ENCODE measurements at regions not wholly inside any gene's neighbourhood (a gene's known extent, or its start where the extent isn't known, plus 50 kb on each side); places are given as distances from the start of the nearest gene placed in this dataset.

DNA sequence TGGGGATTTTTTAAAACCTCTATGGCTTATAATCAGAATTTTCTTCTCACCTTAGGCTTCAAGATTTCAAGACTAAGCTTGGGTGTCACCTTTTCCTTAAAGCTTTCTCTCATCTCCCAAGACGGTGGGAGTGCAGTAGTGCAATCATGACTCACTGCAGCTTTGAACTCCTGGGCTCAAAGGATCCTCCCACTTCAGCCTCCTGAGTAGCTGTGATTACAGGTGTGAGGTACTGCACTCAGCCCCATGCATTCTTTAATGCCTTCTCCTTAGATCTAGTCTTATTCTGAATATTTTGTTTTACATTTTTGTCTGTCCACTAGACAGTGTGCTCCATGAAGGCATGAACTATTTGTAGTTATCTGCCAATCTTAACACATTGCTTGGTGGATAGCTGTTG lies 55.7 kb upstream of the FAT3 start:
- ATAC-seq = no peak
- no peak for TF ChIP-seq SIN3A (IDR thresholded peaks at IDR 0.05; ENCODE audit: borderline replicate concordance, insufficient read depth, low read depth, low read length)
- TF ChIP-seq, protein P1, sequence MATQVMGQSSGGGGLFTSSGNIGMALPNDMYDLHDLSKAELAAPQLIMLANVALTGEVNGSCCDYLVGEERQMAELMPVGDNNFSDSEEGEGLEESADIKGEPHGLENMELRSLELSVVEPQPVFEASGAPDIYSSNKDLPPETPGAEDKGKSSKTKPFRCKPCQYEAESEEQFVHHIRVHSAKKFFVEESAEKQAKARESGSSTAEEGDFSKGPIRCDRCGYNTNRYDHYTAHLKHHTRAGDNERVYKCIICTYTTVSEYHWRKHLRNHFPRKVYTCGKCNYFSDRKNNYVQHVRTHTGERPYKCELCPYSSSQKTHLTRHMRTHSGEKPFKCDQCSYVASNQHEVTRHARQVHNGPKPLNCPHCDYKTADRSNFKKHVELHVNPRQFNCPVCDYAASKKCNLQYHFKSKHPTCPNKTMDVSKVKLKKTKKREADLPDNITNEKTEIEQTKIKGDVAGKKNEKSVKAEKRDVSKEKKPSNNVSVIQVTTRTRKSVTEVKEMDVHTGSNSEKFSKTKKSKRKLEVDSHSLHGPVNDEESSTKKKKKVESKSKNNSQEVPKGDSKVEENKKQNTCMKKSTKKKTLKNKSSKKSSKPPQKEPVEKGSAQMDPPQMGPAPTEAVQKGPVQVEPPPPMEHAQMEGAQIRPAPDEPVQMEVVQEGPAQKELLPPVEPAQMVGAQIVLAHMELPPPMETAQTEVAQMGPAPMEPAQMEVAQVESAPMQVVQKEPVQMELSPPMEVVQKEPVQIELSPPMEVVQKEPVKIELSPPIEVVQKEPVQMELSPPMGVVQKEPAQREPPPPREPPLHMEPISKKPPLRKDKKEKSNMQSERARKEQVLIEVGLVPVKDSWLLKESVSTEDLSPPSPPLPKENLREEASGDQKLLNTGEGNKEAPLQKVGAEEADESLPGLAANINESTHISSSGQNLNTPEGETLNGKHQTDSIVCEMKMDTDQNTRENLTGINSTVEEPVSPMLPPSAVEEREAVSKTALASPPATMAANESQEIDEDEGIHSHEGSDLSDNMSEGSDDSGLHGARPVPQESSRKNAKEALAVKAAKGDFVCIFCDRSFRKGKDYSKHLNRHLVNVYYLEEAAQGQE (IDR thresholded peaks at IDR 0.05; ENCODE audit: insufficient read depth in 1 of 2, low read depth in 2 of 2, low read length in 1 of 2) = no peak
- TF ChIP-seq, protein P2, sequence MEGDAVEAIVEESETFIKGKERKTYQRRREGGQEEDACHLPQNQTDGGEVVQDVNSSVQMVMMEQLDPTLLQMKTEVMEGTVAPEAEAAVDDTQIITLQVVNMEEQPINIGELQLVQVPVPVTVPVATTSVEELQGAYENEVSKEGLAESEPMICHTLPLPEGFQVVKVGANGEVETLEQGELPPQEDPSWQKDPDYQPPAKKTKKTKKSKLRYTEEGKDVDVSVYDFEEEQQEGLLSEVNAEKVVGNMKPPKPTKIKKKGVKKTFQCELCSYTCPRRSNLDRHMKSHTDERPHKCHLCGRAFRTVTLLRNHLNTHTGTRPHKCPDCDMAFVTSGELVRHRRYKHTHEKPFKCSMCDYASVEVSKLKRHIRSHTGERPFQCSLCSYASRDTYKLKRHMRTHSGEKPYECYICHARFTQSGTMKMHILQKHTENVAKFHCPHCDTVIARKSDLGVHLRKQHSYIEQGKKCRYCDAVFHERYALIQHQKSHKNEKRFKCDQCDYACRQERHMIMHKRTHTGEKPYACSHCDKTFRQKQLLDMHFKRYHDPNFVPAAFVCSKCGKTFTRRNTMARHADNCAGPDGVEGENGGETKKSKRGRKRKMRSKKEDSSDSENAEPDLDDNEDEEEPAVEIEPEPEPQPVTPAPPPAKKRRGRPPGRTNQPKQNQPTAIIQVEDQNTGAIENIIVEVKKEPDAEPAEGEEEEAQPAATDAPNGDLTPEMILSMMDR (IDR thresholded peaks at IDR 0.05) = no peak
- TF ChIP-seq TCF7L2 (IDR thresholded peaks at IDR 0.05; ENCODE audit: low read depth, low read length) = no peak
- no peak for TF ChIP-seq POLR2AphosphoS5 (IDR thresholded peaks at IDR 0.05; ENCODE audit: low read depth, low read length)
- no peak for DNase-seq (ENCODE audit: low read depth, low spot score)
- Histone ChIP-seq H3K36me3 (ENCODE audit: control insufficient read depth, insufficient read depth, low read length) (no peaks in the 10 kb centered on the region), H3K9me3 (ENCODE audit: control insufficient read depth, insufficient read depth, low read depth, low read length) (no peaks in the 10 kb centered on the region), H3K4me1 (ENCODE audit: control insufficient read depth, insufficient read depth, low read length) (no peaks in the 10 kb centered on the region), H3K27me3 (ENCODE audit: control insufficient read depth, insufficient read depth, low read length) (no peaks in the 10 kb centered on the region), H3K4me3 (ENCODE audit: low read depth in 2 of 2, low read length in 2 of 2) (no peak overlapping the region), H3K27ac (ENCODE audit: low read length) (no peak overlapping the region)
- no TSS peak for BruUV-seq (replicated peaks)
- CTCF ChIA-PET = no interaction called here
- intact Hi-C loops (cut with micrococcal nuclease; ENCODE audit: unreplicated experiment) (no loop called here), in situ Hi-C loops (cut with HindIII; ENCODE audit: low pct_unique_long_range_greater_than_20kb, low sequenced_read_pairs) (no loop called here)
- POLR2A ChIA-PET = no interaction called here

DNA sequence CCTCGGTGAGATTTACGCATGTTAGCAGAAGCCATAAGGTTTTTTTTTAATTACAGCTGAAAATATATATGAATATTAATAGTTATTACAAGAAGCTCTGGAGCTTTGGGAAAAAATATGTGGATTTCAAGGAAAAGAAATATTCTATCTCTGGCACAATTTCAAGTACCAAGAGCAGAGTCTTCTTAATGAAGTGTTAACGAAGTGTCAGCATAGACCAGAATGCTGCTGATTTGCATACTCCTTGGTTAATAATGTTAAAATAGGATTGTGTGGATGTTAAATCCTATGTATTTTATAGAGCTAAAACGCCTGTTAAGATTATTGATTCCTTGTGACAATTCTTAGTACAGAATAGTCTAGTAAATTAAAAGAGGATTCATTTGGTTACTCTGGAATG lies 57.0 kb upstream of the FAT3 start:
- H3K27ac ChIP-seq (ENCODE audit: low read length) = no peak overlapping the region
- intact Hi-C loops (cut with micrococcal nuclease; ENCODE audit: unreplicated experiment) = no loop called here
- no peaks in the 10 kb centered on the region for H3K27me3 ChIP-seq (ENCODE audit: control insufficient read depth, insufficient read depth, low read length)
- ChIA-PET POLR2A (interaction anchor here (0.6 kb wide), 1 partner anchor 156 kb away, joined by 6 read pairs; no protein-coding TSS in a partner anchor), CTCF (no interaction called here)
- no peaks in the 10 kb centered on the region for H3K36me3 ChIP-seq (ENCODE audit: control insufficient read depth, insufficient read depth, low read length)
- no peaks in the 10 kb centered on the region for H3K4me1 ChIP-seq (ENCODE audit: control insufficient read depth, insufficient read depth, low read length)
- no TSS peak for BruUV-seq (replicated peaks)
- no peak for ATAC-seq
- no peak for DNase-seq (ENCODE audit: low read depth, low spot score)
- H3K9me3 ChIP-seq (ENCODE audit: control insufficient read depth, insufficient read depth, low read depth, low read length) = no peaks in the 10 kb centered on the region
- in situ Hi-C loops (cut with HindIII; ENCODE audit: low pct_unique_long_range_greater_than_20kb, low sequenced_read_pairs) = no loop called here
- TF ChIP-seq POLR2AphosphoS5 (IDR thresholded peaks at IDR 0.05; ENCODE audit: low read depth, low read length) = no peak
- TF ChIP-seq, protein P2 (IDR thresholded peaks at IDR 0.05) = no peak
- no peak overlapping the region for H3K4me3 ChIP-seq (ENCODE audit: low read depth in 2 of 2, low read length in 2 of 2)

DNA sequence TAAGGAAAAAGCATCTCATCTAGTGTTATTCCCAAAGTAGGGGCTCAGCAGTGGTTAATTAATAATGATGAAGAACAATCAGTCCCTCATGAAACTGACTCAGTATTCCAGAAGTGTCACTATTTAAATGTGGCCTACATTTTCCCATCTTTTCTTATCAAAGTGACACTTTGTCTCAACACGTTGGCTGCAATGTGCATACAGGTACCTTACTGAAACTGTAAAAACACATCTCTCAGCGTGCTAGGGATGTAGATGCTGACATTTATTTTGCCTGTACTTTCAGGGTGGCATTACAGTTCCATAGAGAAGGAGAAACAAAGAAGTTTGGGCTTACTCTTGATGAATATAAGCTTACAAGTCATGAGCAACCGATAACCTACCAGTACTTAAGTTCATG lies 58.3 kb upstream of the FAT3 start:
- no peak overlapping the region for H3K27ac ChIP-seq (ENCODE audit: low read length)
- no peak overlapping the region for H3K4me3 ChIP-seq (ENCODE audit: low read depth in 2 of 2, low read length in 2 of 2)
- no peaks in the 10 kb centered on the region for H3K36me3 ChIP-seq (ENCODE audit: control insufficient read depth, insufficient read depth, low read length)
- ChIA-PET POLR2A (no interaction called here), CTCF (no interaction called here)
- ATAC-seq (no peak), DNase-seq (ENCODE audit: low read depth, low spot score) (no peak)
- in situ Hi-C loops (cut with HindIII; ENCODE audit: low pct_unique_long_range_greater_than_20kb, low sequenced_read_pairs) (no loop called here), intact Hi-C loops (cut with micrococcal nuclease; ENCODE audit: unreplicated experiment) (no loop called here)
- no peaks in the 10 kb centered on the region for H3K4me1 ChIP-seq (ENCODE audit: control insufficient read depth, insufficient read depth, low read length)
- TF ChIP-seq, protein P2 (IDR thresholded peaks at IDR 0.05) = no peak
- TF ChIP-seq, protein P1 (IDR thresholded peaks at IDR 0.05; ENCODE audit: insufficient read depth in 1 of 2, low read depth in 2 of 2, low read length in 1 of 2) = no peak
- TF ChIP-seq SIN3A (IDR thresholded peaks at IDR 0.05; ENCODE audit: borderline replicate concordance, insufficient read depth, low read depth, low read length) (no peak), POLR2AphosphoS5 (IDR thresholded peaks at IDR 0.05; ENCODE audit: low read depth, low read length) (no peak), TCF7L2 (IDR thresholded peaks at IDR 0.05; ENCODE audit: low read depth, low read length) (no peak)
- H3K9me3 ChIP-seq (ENCODE audit: control insufficient read depth, insufficient read depth, low read depth, low read length) = no peaks in the 10 kb centered on the region
- BruUV-seq (replicated peaks) = no TSS peak
- H3K27me3 ChIP-seq (ENCODE audit: control insufficient read depth, insufficient read depth, low read length) = no peaks in the 10 kb centered on the region
